ENCODE measurements at regions not wholly inside any gene's neighbourhood (a gene's known extent, or its start where the extent isn't known, plus 50 kb on each side); places are given as distances from the start of the nearest gene placed in this dataset.

DNA sequence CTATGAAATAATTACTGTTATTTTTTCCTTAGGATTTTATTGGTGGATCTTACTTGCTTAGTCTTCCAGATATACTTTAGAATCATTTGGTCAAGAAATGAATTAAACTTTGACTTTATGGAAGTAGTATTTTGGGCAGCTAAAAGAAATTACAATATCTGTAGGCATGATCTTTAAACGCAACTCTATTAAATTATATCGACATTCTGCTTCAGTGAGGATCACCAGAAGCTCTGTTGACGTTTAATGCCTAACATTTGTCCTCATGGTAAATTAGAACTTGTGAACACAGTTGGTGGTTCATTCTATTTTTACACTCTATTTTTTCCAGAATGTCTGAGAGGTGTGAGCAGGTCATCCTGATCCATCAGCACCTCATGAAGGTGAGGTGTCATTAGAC, 211.6 kb downstream of the TMEM167A start:
- TF ChIP-seq, protein P1, sequence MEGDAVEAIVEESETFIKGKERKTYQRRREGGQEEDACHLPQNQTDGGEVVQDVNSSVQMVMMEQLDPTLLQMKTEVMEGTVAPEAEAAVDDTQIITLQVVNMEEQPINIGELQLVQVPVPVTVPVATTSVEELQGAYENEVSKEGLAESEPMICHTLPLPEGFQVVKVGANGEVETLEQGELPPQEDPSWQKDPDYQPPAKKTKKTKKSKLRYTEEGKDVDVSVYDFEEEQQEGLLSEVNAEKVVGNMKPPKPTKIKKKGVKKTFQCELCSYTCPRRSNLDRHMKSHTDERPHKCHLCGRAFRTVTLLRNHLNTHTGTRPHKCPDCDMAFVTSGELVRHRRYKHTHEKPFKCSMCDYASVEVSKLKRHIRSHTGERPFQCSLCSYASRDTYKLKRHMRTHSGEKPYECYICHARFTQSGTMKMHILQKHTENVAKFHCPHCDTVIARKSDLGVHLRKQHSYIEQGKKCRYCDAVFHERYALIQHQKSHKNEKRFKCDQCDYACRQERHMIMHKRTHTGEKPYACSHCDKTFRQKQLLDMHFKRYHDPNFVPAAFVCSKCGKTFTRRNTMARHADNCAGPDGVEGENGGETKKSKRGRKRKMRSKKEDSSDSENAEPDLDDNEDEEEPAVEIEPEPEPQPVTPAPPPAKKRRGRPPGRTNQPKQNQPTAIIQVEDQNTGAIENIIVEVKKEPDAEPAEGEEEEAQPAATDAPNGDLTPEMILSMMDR (IDR thresholded peaks at IDR 0.05): no peak
- no peak for TF ChIP-seq POLR2AphosphoS5 (IDR thresholded peaks at IDR 0.05)
